ENCODE measurements at regions not wholly inside any gene's neighbourhood (a gene's known extent, or its start where the extent isn't known, plus 50 kb on each side); places are given as distances from the start of the nearest gene placed in this dataset.

- TF ChIP-seq CTCF (IDR thresholded peaks at IDR 0.05; ENCODE audit: low read depth, low read length) (no peak), POLR2A (IDR thresholded peaks at IDR 0.05; ENCODE audit: extremely low read depth, insufficient read length) (no peak), MAX (IDR thresholded peaks at IDR 0.05; ENCODE audit: low read depth, low read length) (no peak)
These were observed 58.7 kb upstream of the KCNA5 start for GRCh38 chr12:4984971-4985370.

Data from NB4 (cell line).